ENCODE measurements at regions not wholly inside any gene's neighbourhood (a gene's known extent, or its start where the extent isn't known, plus 50 kb on each side); places are given as distances from the start of the nearest gene placed in this dataset.

DNA sequence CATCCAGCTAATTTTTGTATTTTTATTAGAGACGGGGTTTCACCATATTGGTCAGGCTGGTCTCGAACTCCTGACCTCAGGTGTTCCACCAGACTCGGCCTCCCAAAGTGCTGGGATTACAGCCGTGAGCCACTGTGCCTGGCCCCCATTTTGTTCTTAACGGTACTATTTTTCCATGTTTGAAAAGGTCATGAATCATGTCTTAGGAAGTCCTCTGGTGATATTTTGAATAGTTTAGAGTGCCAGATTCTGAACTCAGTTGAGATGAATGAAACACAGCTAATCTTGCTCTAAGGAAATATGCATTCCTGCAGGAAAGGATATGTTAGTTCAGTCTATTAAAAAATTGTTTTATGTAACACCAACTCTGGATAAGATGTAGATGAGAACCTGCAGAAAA is 62.6 kb upstream of the ATP2B4 start:
- no peak for TF ChIP-seq POLR2AphosphoS5 (IDR thresholded peaks at IDR 0.05)
- TF ChIP-seq, protein P1, sequence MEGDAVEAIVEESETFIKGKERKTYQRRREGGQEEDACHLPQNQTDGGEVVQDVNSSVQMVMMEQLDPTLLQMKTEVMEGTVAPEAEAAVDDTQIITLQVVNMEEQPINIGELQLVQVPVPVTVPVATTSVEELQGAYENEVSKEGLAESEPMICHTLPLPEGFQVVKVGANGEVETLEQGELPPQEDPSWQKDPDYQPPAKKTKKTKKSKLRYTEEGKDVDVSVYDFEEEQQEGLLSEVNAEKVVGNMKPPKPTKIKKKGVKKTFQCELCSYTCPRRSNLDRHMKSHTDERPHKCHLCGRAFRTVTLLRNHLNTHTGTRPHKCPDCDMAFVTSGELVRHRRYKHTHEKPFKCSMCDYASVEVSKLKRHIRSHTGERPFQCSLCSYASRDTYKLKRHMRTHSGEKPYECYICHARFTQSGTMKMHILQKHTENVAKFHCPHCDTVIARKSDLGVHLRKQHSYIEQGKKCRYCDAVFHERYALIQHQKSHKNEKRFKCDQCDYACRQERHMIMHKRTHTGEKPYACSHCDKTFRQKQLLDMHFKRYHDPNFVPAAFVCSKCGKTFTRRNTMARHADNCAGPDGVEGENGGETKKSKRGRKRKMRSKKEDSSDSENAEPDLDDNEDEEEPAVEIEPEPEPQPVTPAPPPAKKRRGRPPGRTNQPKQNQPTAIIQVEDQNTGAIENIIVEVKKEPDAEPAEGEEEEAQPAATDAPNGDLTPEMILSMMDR (IDR thresholded peaks at IDR 0.05): no peak

All from prostate gland (tissue), 2 donors.